Omental fat pad (tissue), 3 donors: ENCODE measurements at regions not wholly inside any gene's neighbourhood (a gene's known extent, or its start where the extent isn't known, plus 50 kb on each side); places are given as distances from the start of the nearest gene placed in this dataset.
A peak's percentile ranks its signal among the peaks of the same experiment; 100 is the strongest.

Experiments
- ATAC-seq: fragments of 150-250 bp; one replicate; pipeline ENCODE4 v1.9.1; 2016; ENCODE audit warnings: mild to moderate bottlenecking, moderate library complexity; ENCODE audit not compliant: low FRiP score
- DNase-seq: peaks from one replicate; pipeline ENCODE4 v3.0.0-alpha.2; 2019; ENCODE audit warnings: low spot score
- TF ChIP-seq, protein P1 (sequence below), 3 donors: fragments of 450-650 bp; IDR thresholded peaks; one replicate each; pipeline ENCODE4 v1.5.1; 2016 to 2017; ENCODE audit warnings: antibody characterized with exemption in 3 of 3, mild to moderate bottlenecking in 3 of 3, moderate library complexity in 2 of 3

DNA sequence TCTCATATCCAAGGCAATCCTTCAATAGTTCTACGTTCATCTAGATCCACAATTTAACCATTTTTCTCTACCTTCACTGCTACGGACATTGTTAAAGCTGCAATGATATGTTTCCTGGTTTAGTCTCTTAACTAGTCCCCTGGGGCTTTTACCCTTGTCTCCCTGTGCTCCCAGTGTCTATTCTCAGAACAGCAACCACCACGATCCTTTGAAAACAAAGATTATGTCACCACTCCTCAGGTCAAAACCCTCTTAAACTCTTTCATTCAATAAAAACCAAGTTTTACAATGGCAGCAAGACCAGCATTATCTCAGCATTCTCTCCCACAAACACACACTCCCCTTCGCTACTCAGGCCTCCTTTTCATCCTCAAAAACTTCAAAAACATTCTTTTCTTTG, 298.2 kb upstream of the CHST9 start:
- ATAC-seq: no peak
- TF ChIP-seq, protein P1, sequence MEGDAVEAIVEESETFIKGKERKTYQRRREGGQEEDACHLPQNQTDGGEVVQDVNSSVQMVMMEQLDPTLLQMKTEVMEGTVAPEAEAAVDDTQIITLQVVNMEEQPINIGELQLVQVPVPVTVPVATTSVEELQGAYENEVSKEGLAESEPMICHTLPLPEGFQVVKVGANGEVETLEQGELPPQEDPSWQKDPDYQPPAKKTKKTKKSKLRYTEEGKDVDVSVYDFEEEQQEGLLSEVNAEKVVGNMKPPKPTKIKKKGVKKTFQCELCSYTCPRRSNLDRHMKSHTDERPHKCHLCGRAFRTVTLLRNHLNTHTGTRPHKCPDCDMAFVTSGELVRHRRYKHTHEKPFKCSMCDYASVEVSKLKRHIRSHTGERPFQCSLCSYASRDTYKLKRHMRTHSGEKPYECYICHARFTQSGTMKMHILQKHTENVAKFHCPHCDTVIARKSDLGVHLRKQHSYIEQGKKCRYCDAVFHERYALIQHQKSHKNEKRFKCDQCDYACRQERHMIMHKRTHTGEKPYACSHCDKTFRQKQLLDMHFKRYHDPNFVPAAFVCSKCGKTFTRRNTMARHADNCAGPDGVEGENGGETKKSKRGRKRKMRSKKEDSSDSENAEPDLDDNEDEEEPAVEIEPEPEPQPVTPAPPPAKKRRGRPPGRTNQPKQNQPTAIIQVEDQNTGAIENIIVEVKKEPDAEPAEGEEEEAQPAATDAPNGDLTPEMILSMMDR (IDR thresholded peaks at IDR 0.05): no peak
- DNase-seq: no peak

DNA sequence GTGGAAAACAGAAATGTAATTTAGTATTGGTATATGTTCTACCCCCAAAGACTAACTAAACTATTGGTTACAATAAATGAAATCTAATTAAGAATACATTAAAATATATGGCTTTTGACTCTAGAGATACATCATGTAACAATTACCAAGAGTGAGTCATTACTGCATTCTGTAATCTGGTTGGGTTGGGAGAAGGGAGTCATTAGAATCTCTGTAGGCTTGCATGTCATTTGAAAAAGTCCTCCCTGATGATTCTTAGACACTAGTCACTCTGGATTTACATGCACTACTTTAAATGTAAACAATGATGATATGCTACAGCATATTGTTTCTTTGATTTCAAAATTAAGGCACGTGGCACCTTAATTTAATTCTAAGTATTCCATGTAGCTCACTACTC, 293.4 kb upstream of the CHST9 start:
- no peak for ATAC-seq
- DNase-seq: no peak
- TF ChIP-seq, protein P1 (IDR thresholded peaks at IDR 0.05): no peak

DNA sequence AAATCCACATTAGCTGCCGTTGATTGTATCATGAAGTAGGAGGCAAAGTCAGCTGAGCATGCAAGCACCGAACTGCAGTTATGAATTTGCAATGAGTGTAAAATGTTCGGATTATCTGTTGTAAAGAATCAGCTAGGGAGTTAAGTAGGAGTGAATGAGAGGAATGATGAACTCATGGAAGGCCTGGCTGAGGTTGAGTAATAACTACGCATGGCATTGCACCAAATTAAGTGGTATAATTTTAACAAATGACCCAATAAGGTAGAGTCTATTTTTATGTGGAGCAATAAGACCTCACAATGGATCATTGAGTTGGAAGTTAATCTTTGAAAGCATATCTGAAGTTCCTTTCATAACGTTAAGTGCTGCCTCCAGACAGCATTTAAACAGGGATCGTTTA, 288.2 kb upstream of the CHST9 start:
- ATAC-seq: peak; percentile 62
- TF ChIP-seq, protein P1 (IDR thresholded peaks at IDR 0.05): no peak
- DNase-seq: no peak

DNA sequence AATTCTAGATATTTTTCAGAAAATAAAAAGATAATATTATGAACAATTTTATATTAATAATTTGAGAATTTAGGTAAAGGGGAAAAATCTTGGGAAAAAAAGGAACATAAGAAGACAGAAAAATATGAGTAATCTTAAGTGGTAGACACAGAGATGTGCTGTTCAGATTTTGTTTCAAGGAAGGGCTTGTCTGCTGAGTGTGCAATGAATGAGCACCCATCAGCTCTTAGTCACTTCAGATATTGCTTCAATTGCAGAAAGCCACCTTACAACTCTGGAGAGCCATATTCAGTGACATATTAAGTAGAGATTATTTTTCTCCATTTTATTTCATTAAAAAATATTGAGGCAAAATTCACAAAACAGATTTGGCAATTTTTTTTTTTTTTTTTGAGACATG, 282.0 kb upstream of the CHST9 start:
- ATAC-seq: no peak
- TF ChIP-seq, protein P1 (IDR thresholded peaks at IDR 0.05): no peak
- no peak for DNase-seq

DNA sequence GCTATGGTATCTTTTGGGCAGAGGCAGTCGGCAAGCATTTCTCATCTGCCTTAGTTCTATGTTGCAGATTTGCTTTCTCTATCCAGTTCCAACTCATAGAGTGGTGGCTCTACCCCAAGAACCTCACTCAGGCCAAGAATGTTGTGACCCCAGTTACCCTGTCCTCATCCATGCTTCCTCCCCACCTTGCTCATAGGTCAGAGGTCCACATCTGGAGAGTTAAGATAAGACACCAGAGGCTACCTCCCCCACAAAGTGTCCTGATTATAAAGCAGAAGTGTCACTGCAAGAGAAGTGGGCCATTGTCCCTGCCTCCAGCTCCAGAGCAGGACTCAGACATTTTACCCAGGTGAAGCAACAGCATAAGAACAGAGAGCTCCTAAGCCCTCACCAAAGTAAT, 276.8 kb upstream of the CHST9 start:
- TF ChIP-seq, protein P1 (IDR thresholded peaks at IDR 0.05): no peak
- ATAC-seq (no peak), DNase-seq (no peak)

DNA sequence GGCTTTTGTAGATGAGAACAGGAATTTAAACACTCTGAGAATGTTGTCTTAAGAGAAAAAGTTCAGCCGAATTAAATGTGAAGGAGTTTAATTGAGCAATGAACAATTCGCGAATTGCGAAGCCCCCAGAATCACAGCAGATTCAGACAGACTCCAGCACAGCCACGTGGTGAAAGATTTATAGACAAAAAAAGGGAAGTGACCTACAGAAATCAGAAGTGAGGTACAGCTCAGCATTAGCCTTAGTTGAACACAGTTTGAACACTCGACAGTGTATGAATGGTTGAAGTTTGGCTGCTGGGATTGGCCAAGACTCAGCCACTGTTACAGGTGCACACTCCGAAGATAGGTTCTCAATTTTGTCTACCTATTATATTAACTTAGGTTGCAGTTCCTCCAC, 264.0 kb upstream of the CHST9 start:
- TF ChIP-seq, protein P1 (IDR thresholded peaks at IDR 0.05): no peak
- ATAC-seq (no peak), DNase-seq (no peak)

DNA sequence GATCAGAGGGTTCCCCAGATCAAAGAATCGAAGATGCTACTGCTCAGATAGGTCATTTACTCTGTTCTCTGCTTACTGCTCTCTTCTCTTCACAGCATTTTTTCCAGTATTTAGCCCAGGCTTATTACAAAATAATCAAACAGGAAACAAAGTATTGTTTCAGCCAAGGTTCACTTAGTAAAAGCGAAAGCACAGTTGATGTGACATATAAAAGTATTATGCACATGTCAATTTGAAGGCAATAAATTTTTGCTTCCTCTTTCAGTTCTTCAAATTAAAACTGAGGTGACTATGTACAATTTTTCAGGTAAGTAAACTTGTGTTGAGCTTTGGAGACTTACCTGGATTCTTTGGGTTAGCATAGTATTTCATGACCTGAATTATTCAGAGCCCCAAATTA, 262.8 kb upstream of the CHST9 start:
- DNase-seq (no peak), ATAC-seq (no peak)
- TF ChIP-seq, protein P1 (IDR thresholded peaks at IDR 0.05): no peak
